ENCODE measurements at regions not wholly inside any gene's neighbourhood (a gene's known extent, or its start where the extent isn't known, plus 50 kb on each side); places are given as distances from the start of the nearest gene placed in this dataset.

GRCh38 chr20:52003415-52003814 is 188.2 kb downstream of the ZFP64 start (continued):
- TF ChIP-seq GTF2F1 (IDR thresholded peaks at IDR 0.05; ENCODE audit: borderline replicate concordance, low read depth, low read length) (no peak), POLR2AphosphoS5 (IDR thresholded peaks at IDR 0.05; ENCODE audit: low read depth, low read length) (no peak)

All from H1 (cell line).